IMR-90 (cell line): ENCODE measurements at regions not wholly inside any gene's neighbourhood (a gene's known extent, or its start where the extent isn't known, plus 50 kb on each side); places are given as distances from the start of the nearest gene placed in this dataset.

Source experiments
- MAFK ChIP-seq: IDR thresholded peaks from 2 replicates; pipeline ENCODE4 v1.6.1; 2012; ENCODE audit warnings: low read depth, low read length, improper control_type of control experiment
- POLR2A ChIP-seq: IDR thresholded peaks from 2 replicates; pipeline ENCODE4 v1.6.1; 2012; ENCODE audit warnings: mild to moderate bottlenecking, low read depth, low read length
- TF ChIP-seq, protein P1 (sequence below): conservative IDR thresholded peaks from 2 replicates; pipeline ENCODE4 v1.5.1; 2012; ENCODE audit warnings: mild to moderate bottlenecking, low read depth, low read length, improper control_type of control experiment
- TF ChIP-seq, protein P2 (sequence below): fragments of 150-350 bp; IDR thresholded peaks from 2 replicates; pipeline ENCODE4 v1.6.1; 2017; ENCODE audit warnings: mild to moderate bottlenecking, antibody characterized with exemption, low read length, low read depth
- TF ChIP-seq, protein P3 (sequence below): fragments of 150-350 bp; IDR thresholded peaks from 2 replicates; pipeline ENCODE4 v1.6.1; 2016; ENCODE audit warnings: low read depth, mild to moderate bottlenecking, low read length, moderate library complexity, borderline replicate concordance

DNA sequence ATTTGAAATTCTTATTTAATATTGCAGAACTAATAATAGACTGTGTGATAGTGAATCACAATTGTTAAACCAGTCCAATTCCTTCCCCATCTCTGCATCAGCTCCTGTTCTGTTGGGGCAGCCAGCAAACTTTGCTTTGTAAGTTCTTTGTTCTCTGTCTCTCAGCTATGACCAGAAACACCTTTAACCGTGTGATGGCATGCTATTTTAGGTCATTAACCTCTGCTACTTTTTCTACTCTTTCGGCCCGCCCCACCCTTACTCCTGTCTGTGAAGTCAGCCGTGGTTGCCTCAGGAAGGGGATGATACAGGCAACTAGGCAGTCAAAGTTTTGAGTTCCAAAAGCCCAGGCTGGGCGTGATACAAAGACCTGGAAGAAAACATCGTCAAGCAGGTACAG lies 51.3 kb upstream of the EGFL6 start:
- TF ChIP-seq, protein P1, sequence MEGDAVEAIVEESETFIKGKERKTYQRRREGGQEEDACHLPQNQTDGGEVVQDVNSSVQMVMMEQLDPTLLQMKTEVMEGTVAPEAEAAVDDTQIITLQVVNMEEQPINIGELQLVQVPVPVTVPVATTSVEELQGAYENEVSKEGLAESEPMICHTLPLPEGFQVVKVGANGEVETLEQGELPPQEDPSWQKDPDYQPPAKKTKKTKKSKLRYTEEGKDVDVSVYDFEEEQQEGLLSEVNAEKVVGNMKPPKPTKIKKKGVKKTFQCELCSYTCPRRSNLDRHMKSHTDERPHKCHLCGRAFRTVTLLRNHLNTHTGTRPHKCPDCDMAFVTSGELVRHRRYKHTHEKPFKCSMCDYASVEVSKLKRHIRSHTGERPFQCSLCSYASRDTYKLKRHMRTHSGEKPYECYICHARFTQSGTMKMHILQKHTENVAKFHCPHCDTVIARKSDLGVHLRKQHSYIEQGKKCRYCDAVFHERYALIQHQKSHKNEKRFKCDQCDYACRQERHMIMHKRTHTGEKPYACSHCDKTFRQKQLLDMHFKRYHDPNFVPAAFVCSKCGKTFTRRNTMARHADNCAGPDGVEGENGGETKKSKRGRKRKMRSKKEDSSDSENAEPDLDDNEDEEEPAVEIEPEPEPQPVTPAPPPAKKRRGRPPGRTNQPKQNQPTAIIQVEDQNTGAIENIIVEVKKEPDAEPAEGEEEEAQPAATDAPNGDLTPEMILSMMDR, result no peak
- TF ChIP-seq, protein P2, sequence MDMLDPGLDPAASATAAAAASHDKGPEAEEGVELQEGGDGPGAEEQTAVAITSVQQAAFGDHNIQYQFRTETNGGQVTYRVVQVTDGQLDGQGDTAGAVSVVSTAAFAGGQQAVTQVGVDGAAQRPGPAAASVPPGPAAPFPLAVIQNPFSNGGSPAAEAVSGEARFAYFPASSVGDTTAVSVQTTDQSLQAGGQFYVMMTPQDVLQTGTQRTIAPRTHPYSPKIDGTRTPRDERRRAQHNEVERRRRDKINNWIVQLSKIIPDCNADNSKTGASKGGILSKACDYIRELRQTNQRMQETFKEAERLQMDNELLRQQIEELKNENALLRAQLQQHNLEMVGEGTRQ, result no peak
- TF ChIP-seq MAFK (no peak), POLR2A (no peak)
- TF ChIP-seq, protein P3, sequence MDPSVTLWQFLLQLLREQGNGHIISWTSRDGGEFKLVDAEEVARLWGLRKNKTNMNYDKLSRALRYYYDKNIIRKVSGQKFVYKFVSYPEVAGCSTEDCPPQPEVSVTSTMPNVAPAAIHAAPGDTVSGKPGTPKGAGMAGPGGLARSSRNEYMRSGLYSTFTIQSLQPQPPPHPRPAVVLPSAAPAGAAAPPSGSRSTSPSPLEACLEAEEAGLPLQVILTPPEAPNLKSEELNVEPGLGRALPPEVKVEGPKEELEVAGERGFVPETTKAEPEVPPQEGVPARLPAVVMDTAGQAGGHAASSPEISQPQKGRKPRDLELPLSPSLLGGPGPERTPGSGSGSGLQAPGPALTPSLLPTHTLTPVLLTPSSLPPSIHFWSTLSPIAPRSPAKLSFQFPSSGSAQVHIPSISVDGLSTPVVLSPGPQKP, result no peak
